Sigmoid colon (tissue), 4 donors: ENCODE measurements at regions not wholly inside any gene's neighbourhood (a gene's known extent, or its start where the extent isn't known, plus 50 kb on each side); places are given as distances from the start of the nearest gene placed in this dataset.

Experiments
- EP300 ChIP-seq, 4 donors: sonication (generic); formaldehyde crosslinking; IDR thresholded peaks; one replicate each; pipeline ENCODE4 v1.6.1; 2017; ENCODE audit warnings: antibody characterized with exemption in 4 of 4
- POLR2A ChIP-seq, 2 donors: fragments of 450-650 bp; IDR thresholded peaks; one replicate each; pipeline ENCODE4 v1.6.1; 2016; ENCODE audit warnings: antibody characterized with exemption in 2 of 2, mild to moderate bottlenecking in 2 of 2, moderate library complexity in 2 of 2
- POLR2AphosphoS5 ChIP-seq, 4 donors: sonication (generic); formaldehyde crosslinking; IDR thresholded peaks; one replicate each; pipeline ENCODE4 v1.6.1; 2017; ENCODE audit warnings: antibody characterized with exemption in 4 of 4
- TF ChIP-seq, protein P1 (sequence below), 4 experiments: fragments of 450-650 bp in 3 of 4; fragments of 200-600 bp in 1 of 4; IDR thresholded peaks; one replicate each; pipeline ENCODE4 v1.5.1; 2016 to 2019; ENCODE audit warnings: antibody characterized with exemption in 4 of 4, mild to moderate bottlenecking in 3 of 4, moderate library complexity in 2 of 4

DNA sequence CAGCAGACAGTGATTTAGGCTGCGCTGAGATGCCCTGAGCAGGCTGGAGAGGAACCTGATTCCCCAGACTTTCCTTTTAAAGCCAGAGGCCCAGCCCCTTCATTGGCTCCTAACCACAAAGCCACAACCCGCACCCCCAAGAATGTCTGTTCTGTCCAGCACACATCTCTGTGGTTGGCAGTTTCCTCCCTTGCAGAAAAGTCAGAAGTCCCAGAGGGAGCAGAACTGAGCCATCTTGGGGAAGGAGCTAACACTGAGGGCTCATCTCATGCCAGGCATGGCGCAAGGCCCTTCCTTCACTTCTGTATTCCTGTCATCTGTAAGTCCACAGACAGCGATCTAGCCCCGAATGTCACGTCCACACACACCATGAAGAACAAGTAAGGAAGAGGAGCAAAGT is 97.1 kb upstream of the SYT13 start:
- TF ChIP-seq POLR2AphosphoS5 (IDR thresholded peaks at IDR 0.05) (no peak), POLR2A (IDR thresholded peaks at IDR 0.05) (no peak), EP300 (IDR thresholded peaks at IDR 0.05) (no peak)
- TF ChIP-seq, protein P1, sequence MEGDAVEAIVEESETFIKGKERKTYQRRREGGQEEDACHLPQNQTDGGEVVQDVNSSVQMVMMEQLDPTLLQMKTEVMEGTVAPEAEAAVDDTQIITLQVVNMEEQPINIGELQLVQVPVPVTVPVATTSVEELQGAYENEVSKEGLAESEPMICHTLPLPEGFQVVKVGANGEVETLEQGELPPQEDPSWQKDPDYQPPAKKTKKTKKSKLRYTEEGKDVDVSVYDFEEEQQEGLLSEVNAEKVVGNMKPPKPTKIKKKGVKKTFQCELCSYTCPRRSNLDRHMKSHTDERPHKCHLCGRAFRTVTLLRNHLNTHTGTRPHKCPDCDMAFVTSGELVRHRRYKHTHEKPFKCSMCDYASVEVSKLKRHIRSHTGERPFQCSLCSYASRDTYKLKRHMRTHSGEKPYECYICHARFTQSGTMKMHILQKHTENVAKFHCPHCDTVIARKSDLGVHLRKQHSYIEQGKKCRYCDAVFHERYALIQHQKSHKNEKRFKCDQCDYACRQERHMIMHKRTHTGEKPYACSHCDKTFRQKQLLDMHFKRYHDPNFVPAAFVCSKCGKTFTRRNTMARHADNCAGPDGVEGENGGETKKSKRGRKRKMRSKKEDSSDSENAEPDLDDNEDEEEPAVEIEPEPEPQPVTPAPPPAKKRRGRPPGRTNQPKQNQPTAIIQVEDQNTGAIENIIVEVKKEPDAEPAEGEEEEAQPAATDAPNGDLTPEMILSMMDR (IDR thresholded peaks at IDR 0.05), result no peak
